NOMO-1 treated with dmso at 0.1 percent for 144 hours (cell line): ENCODE measurements at regions not wholly inside any gene's neighbourhood (a gene's known extent, or its start where the extent isn't known, plus 50 kb on each side); places are given as distances from the start of the nearest gene placed in this dataset.
"Not testable (repeated sequence)": the region's sequence is repeated elsewhere in the genome, so short reads cannot be mapped to it uniquely, and the experiment has no call there.

Source experiments
- DNase-seq: peaks from one replicate; lab custom pipeline; 2025; ENCODE audit not compliant: unreplicated experiment; lab: John Stamatoyannopoulos, UW

- DNase-seq = no peak
Observed at GRCh38 chr2:176790468-176790867, 422.1 kb upstream of the HNRNPA3 start.

GRCh38 chr2:176793792-176794191 is 418.8 kb upstream of the HNRNPA3 start:
- no peak for DNase-seq

GRCh38 chr2:176794392-176794791 is 418.2 kb upstream of the HNRNPA3 start:
- DNase-seq = no peak

- DNase-seq = no peak
Observed at GRCh38 chr2:176795823-176796222, 416.8 kb upstream of the HNRNPA3 start.

- DNase-seq = not testable (repeated sequence)
Observed at GRCh38 chr2:176796677-176797076, 415.9 kb upstream of the HNRNPA3 start.

- no peak for DNase-seq
Observed at GRCh38 chr2:176804392-176804791, 408.2 kb upstream of the HNRNPA3 start.

- DNase-seq = no peak
Observed at GRCh38 chr2:176805345-176805744, 407.2 kb upstream of the HNRNPA3 start.

GRCh38 chr2:176812246-176812775 is 400.3 kb upstream of the HNRNPA3 start:
- no peak for DNase-seq

- DNase-seq = no peak
Observed at GRCh38 chr2:176813156-176813555, 399.4 kb upstream of the HNRNPA3 start.

GRCh38 chr2:176813621-176814049 is 399.0 kb upstream of the HNRNPA3 start:
- DNase-seq = no peak

- no peak for DNase-seq
Observed at GRCh38 chr2:176814274-176814673, 398.3 kb upstream of the HNRNPA3 start.

- peak; percentile 28 for DNase-seq
Observed at GRCh38 chr2:176814740-176815367, 397.7 kb upstream of the HNRNPA3 start.

- DNase-seq = peak; percentile 27
Observed at GRCh38 chr2:176817061-176817565, 395.5 kb upstream of the HNRNPA3 start.

GRCh38 chr2:176818076-176818475 is 394.5 kb upstream of the HNRNPA3 start:
- DNase-seq = no peak

- no peak for DNase-seq
Observed at GRCh38 chr2:176818617-176819016, 394.0 kb upstream of the HNRNPA3 start.

GRCh38 chr2:176819306-176819705 is 393.3 kb upstream of the HNRNPA3 start:
- DNase-seq = no peak

GRCh38 chr2:176820371-176820932 is 392.1 kb upstream of the HNRNPA3 start:
- DNase-seq = no peak

- DNase-seq = no peak
Observed at GRCh38 chr2:176821350-176821749, 391.2 kb upstream of the HNRNPA3 start.

GRCh38 chr2:176822060-176822459 is 390.5 kb upstream of the HNRNPA3 start:
- no peak for DNase-seq

- DNase-seq = no peak
Observed at GRCh38 chr2:176826356-176826755, 386.2 kb upstream of the HNRNPA3 start.

GRCh38 chr2:176826984-176827668 is 385.5 kb upstream of the HNRNPA3 start:
- no peak for DNase-seq

GRCh38 chr2:176830362-176830761 is 382.2 kb upstream of the HNRNPA3 start:
- DNase-seq = no peak
